Chondrocyte (in vitro differentiated cells): ENCODE measurements at regions not wholly inside any gene's neighbourhood (a gene's known extent, or its start where the extent isn't known, plus 50 kb on each side); places are given as distances from the start of the nearest gene placed in this dataset.

Source experiments
- DNase-seq: peaks from one replicate; pipeline ENCODE4 v3.0.0; 2021; ENCODE audit warnings: mixed read lengths, low spot score
- H3K27ac Mint-ChIP-seq: one replicate; pipeline ENCODE4 v1.8.0; 2021; ENCODE audit warnings: mild to moderate bottlenecking, moderate library complexity, mixed read lengths; ENCODE audit not compliant: unreplicated experiment
- H3K27me3 Mint-ChIP-seq: 2 replicates; pipeline ENCODE4 v1.8.0; 2021; ENCODE audit warnings: low read depth, mixed read lengths
- H3K36me3 Mint-ChIP-seq: 2 replicates; pipeline ENCODE4 v1.8.0; 2021; ENCODE audit warnings: low read depth, mixed read lengths
- H3K4me1 Mint-ChIP-seq: 2 replicates; pipeline ENCODE4 v1.8.0; 2021; ENCODE audit warnings: low read depth, mild to moderate bottlenecking, mixed read lengths
- H3K4me3 Mint-ChIP-seq: one replicate; pipeline ENCODE4 v1.8.0; 2021; ENCODE audit warnings: mild to moderate bottlenecking, moderate library complexity, mixed read lengths; ENCODE audit not compliant: unreplicated experiment
- H3K9me3 Mint-ChIP-seq: 2 replicates; pipeline ENCODE4 v1.8.0; 2021; ENCODE audit warnings: low read depth, mixed read lengths
- CTCF ChIP-seq: fragments of 200-600 bp; sonication (generic); IDR thresholded peaks from 2 replicates; pipeline ENCODE4 v1.5.0; 2021; ENCODE audit warnings: antibody characterized with exemption, mild to moderate bottlenecking, moderate library complexity

- Mint-ChIP-seq H3K36me3 (no peaks in the 10 kb centered on the region), H3K4me3 (no peak overlapping the region), H3K4me1 (peaks cover 11% of the 10 kb centered on the region), H3K27ac (no peak overlapping the region), H3K27me3 (no peaks in the 10 kb centered on the region), H3K9me3 (no peaks in the 10 kb centered on the region)
- TF ChIP-seq CTCF = no peak
- DNase-seq = no peak
Measured at GRCh38 chr5:123803359-123803758, 291.4 kb downstream of the CSNK1G3 start.

DNA sequence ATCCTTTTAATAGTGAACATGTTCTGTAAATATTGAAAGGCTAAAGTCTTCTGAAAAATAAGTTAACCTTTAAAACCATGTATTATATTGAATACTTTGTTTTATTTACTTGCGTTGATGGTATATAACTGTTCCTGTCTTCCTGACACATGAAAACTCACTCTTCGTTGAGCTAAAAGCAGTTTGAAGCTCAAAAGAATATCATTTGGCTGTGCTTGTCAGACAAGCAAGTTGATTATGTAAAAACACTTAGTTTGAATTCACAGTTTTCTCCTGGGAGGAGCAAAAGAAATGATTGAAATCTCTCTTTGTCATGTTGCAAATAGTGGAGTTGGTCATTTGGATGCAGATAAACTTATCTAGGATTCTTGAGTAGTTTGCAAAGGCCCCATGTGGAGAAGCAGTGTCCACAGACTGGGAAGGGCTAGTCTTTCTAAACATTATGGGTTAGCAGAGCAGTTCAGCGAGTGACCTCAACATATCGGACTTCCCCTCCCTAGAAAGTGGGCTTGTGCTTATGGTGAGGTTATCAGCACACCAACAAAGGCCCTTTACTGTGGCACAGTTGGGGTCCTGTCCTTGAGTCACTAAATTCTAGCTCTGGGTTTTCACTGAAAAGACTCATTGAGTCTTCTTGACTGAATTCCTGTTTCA, 290.4 kb downstream of the CSNK1G3 start:
- Mint-ChIP-seq H3K4me1 (peaks cover 7% of the 10 kb centered on the region), H3K4me3 (no peak overlapping the region), H3K27me3 (no peaks in the 10 kb centered on the region), H3K36me3 (no peaks in the 10 kb centered on the region), H3K9me3 (no peaks in the 10 kb centered on the region), H3K27ac (no peak overlapping the region)
- no peak for TF ChIP-seq CTCF
- no peak for DNase-seq

DNA sequence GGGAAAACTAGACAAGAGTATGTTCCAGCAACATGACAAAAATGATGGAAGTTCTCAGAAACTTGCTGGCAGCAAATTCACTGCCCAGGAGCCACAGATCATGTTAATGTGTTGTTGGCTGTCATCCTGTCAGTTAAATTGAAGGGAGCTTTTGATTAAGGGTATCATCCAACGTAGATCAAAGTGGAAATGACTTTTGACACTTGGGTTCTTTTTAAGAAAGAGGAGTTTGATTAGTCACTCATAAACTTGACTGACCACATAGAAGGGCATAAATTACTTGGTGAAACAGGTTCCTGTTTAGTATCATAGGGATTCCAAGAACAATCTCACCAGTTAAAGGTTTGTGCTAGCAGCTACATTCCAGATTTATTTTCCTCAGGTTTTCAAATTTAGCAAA, 288.7 kb downstream of the CSNK1G3 start:
- Mint-ChIP-seq H3K36me3 (no peaks in the 10 kb centered on the region), H3K4me3 (no peak overlapping the region), H3K9me3 (peaks cover 5% of the 10 kb centered on the region), H3K27ac (no peak overlapping the region), H3K27me3 (no peaks in the 10 kb centered on the region), H3K4me1 (no peaks in the 10 kb centered on the region)
- TF ChIP-seq CTCF = no peak
- DNase-seq = no peak

GRCh38 chr5:123795688-123796087, 283.7 kb downstream of the CSNK1G3 start:
- Mint-ChIP-seq H3K4me1 (no peaks in the 10 kb centered on the region), H3K36me3 (no peaks in the 10 kb centered on the region), H3K4me3 (no peak overlapping the region), H3K27ac (no peak overlapping the region), H3K9me3 (peaks cover 13% of the 10 kb centered on the region), H3K27me3 (no peaks in the 10 kb centered on the region)
- TF ChIP-seq CTCF = no peak
- DNase-seq = no peak

GRCh38 chr5:123790226-123790625, 278.2 kb downstream of the CSNK1G3 start:
- no peak for DNase-seq
- no peak for TF ChIP-seq CTCF
- Mint-ChIP-seq H3K36me3 (peaks cover 13% of the 10 kb centered on the region), H3K27ac (no peak overlapping the region), H3K4me3 (no peak overlapping the region), H3K4me1 (no peaks in the 10 kb centered on the region), H3K9me3 (peaks cover 24% of the 10 kb centered on the region), H3K27me3 (no peaks in the 10 kb centered on the region)
